ENCODE measurements at regions not wholly inside any gene's neighbourhood (a gene's known extent, or its start where the extent isn't known, plus 50 kb on each side); places are given as distances from the start of the nearest gene placed in this dataset.
"Not testable (repeated sequence)": the region's sequence is repeated elsewhere in the genome, so short reads cannot be mapped to it uniquely, and the experiment has no call there.

DNA sequence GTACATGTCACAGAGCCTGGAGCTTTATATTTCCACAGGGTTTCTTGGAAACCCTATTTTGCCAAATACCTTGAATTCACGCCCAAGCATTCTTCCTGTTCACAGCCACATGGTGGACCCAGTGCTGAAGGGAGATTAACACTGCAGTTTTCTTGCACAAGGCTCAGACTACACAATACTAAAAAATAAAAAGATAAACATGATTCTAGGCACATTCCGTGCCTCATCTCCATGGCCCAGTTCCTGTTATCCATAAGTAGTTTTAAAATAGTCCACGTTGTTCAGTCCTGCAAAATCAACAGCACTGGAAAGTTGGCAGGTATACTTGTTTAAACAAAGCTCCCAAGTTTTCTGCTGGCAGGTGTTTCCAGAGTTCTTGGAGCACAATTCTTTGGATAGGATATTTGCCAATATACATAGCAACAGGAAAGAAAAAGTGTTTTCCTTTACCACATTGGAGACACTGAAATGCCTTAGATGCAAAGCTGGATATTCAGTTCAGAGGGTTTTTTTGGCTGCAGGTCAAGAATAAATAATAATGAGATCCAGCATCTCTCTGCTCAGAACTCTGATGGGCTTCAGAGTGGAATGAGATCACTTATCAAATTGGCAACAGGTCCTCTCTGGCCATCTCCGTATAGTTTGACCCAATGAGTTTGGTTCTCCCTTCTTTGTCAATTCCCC lies 88.1 kb upstream of the TGFBR2 start:
- no peak for DNase-seq (ENCODE audit: low read depth in 2 of 2)

- no peak for DNase-seq (ENCODE audit: low read depth in 2 of 2)
Measured at GRCh38 chr3:30518872-30519271, 87.5 kb upstream of the TGFBR2 start.

DNA sequence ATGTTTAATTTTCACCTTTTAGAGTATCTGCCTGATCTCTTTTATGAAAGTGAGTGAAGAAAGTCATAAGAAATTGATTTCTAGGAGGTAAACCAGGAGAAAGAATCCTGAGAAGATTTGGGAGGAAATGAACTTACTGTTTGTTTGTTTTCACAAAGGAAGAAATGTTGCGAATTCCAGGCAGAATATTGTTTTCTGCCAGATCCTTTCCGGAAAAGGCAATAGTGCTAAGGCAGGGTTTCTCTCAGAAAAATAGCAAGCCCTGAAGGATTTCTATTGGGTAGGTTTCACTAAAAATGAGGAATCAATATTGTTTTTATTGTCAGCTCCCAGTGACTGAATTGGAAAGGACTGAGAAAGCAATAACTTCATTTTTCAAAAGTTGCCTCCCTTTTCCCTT lies 85.7 kb upstream of the TGFBR2 start:
- DNase-seq (ENCODE audit: low read depth in 2 of 2) = no peak

DNA sequence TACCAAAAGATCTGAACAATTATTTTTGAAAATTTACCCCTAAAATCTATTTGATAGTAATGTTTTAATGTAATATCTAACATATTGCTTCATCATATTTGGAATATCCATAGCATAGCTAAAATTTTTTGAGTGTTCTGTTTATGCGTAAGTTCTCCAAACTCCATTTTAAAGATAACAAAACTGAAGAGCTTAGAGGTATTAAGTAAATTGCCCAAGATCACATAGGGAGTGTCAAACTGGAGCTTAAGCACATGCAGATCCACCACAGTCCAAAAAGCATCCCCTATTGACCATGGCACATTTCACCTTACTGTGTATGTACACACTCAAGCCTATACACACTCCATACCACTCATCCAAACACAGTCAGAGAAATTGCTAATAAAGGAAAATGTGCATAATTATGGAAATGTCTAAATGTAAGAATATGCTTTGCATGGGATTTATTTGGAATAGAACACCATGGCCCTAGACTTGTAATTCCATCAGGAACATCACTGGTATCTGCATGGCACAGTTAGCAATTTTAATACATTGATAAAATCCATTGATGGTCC lies 85.2 kb upstream of the TGFBR2 start:
- no peak for DNase-seq (ENCODE audit: low read depth in 2 of 2)

DNA sequence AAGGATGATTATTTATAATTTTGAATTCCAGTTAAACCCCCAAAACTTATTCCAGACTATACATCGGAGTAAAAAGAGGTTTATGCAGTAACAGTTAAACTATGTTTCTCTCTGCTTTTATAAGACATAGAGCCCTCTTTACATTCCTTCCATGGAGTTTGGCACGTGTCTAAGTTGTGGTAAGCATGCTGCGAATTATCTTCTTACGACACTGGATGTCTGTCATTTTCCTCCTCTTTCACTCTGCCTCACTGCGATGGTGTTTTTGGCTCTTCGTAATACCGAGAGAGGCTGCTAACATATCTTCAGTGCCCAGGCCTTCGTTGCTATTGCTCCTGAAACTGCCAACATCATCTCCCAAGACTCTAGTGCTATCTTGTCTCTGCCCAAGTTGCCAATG lies 83.9 kb upstream of the TGFBR2 start:
- DNase-seq (ENCODE audit: low read depth in 2 of 2) = no peak

- no peak for DNase-seq (ENCODE audit: low read depth in 2 of 2)
Measured at GRCh38 chr3:30523366-30523765, 83.0 kb upstream of the TGFBR2 start.

DNA sequence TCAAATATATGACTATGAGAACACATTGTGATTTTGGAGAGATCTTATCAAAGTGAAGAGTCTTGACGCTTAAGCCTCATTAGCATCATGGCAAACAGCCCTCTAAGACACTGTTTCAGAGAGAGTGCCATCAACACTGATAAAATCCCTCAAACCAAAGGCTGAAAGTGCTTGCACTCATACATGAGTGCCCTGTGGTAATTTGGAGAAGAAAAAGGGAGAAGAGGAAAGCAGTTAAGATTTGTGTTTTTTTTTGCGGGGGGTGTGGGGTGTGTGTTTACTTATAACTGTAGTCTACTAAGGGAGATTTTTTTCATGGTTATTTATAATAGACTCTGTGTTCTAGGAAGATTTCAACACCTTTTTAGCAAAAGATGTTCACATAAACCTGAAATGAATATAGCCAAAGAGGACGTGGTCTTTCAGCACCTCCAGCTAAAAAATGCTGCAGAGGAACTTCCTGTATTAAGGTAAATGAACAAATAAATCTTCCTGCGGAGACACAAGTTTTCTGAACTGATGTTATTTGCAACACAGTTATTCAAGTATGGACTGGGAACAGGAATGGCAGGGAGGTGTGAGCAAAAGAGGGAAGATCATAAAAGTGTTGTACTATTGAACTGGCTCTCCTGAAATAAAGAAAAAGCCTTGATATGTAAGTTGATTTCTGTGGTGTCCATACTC lies 81.9 kb upstream of the TGFBR2 start:
- no peak for DNase-seq (ENCODE audit: low read depth in 2 of 2)

- DNase-seq (ENCODE audit: low read depth in 2 of 2) = no peak
Measured at GRCh38 chr3:30526031-30526430, 80.4 kb upstream of the TGFBR2 start.

DNA sequence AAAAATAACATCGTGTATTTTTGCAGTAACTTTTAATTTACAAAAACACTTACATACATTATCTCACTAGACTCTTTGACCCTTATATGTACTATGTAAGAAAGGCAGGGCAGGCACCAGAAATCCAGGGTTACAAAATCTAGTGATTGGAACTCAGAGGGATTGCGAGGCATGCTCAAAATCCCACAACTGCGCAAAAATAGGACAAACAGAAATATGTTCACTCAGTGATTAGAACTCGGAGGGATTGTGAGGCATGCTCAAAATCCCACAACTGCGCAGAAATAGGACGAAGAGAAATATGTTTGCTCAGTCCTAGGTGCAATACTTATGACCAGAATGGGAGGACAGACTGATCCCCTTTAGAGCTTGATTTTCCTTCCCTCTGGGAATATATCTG lies 79.2 kb upstream of the TGFBR2 start:
- DNase-seq (ENCODE audit: low read depth in 2 of 2) = no peak

GRCh38 chr3:30527720-30528119 lies 78.7 kb upstream of the TGFBR2 start:
- no peak for DNase-seq (ENCODE audit: low read depth in 2 of 2)

GRCh38 chr3:30530084-30530483 lies 76.3 kb upstream of the TGFBR2 start:
- DNase-seq (ENCODE audit: low read depth in 2 of 2) = no peak

- no peak for DNase-seq (ENCODE audit: low read depth in 2 of 2)
Measured at GRCh38 chr3:30531017-30531570, 75.3 kb upstream of the TGFBR2 start.

GRCh38 chr3:30535525-30535924 lies 70.9 kb upstream of the TGFBR2 start:
- DNase-seq (ENCODE audit: low read depth in 2 of 2) = no peak

DNA sequence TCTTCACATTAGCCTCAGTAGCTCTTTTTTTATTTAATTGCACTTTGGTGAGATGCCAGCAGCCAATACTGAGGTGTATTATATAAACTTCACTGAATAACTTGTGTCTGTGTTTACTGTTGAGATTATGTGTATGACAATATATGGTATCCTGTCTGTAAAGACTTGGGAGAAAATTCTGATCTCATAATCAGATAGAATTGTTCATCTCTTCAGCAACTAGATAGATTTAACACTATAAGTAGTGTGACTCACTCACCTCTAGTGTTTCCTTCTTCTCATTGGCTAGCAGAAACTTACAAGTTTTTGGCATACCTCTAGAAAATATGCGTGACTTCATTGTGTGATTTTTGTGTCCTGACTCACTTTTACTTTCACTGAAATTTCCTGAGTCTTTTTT lies 67.6 kb upstream of the TGFBR2 start:
- peak; percentile 87 for DNase-seq (ENCODE audit: low read depth in 2 of 2)

DNA sequence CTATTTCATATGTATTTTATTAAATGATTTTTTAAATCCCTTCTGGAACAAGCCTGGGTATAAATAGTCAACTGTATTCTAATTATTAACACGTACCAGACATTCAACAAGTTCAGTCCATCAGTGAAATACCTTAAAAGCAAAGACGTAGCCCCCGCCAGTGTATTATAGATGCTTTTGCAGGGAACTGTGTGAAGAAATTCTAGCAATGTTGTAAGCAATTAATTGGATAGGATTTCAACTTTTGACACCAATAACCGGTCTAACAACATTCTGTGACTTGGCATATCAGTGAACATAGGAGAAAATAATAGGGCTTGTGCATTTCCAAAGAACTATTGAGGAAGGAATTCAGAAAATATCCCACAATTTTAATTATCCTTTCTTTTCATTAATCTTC lies 67.2 kb upstream of the TGFBR2 start:
- DNase-seq (ENCODE audit: low read depth in 2 of 2) = no peak

GRCh38 chr3:30539772-30540171 lies 66.6 kb upstream of the TGFBR2 start:
- no peak for DNase-seq (ENCODE audit: low read depth in 2 of 2)

- DNase-seq (ENCODE audit: low read depth in 2 of 2) = not testable (repeated sequence)
Measured at GRCh38 chr3:30541156-30541555, 65.2 kb upstream of the TGFBR2 start.

DNA sequence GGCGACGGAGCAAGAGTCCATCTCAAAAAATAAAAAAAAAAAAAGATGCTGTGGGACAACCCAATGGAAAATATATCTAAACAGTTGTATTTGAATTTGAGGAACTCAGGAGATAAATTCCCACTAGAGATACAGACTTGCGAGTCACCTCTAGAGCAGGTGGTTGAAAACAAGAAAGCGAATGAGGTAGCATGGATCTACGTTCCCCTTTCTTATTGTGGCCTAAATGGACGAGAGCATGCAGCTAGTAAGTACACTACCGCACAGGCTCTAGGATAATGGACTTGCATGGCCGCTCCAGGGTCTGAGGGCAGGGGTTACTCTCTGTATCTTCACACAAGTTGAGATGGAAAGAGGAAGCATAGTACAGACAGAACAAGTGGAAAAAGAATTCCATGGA lies 63.5 kb upstream of the TGFBR2 start:
- DNase-seq (ENCODE audit: low read depth in 2 of 2) = no peak

DNA sequence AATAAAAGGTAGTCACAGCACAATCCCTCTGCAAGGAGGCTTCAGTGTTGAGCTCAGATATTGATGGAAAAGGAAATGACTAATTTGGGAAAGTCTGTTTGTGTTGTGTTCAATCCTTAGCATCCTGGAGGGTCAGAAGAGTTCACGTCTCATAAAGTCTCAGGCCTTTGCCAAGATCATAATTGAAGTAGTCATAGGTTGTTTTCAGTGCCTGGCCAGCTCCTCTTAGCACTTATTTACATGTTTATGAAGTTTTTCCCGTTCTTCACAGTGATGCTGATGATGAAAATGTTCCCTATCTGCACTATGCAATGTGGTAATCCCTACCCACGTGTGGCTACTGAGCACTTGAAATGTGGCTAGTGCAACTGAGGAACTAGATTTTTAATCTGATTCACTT lies 61.6 kb upstream of the TGFBR2 start:
- DNase-seq (ENCODE audit: low read depth in 2 of 2) = peak; percentile 31 to 44

DNA sequence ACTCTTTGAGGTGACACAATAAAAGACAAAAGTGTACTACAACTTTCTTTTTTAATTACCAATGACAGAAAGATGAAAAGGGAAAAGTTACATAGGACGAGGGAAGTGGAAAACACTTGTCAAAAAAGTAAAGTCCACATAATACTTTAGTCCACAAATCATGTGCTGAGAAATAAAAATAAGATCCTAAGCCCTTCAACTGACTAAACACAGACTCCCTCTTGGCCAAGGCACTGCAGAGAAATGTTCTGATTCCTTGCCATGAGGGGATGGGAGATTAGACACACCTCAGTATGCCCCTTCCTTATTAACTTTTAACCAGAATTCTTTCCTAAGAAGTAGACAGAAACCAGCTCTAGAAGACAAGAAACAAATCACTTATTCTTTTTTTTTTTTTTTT lies 59.5 kb upstream of the TGFBR2 start:
- DNase-seq (ENCODE audit: low read depth in 2 of 2) = no peak

- DNase-seq (ENCODE audit: low read depth in 2 of 2) = no peak
Measured at GRCh38 chr3:30547716-30548115, 58.7 kb upstream of the TGFBR2 start.

- no peak for DNase-seq (ENCODE audit: low read depth in 2 of 2)
Measured at GRCh38 chr3:30548600-30548999, 57.8 kb upstream of the TGFBR2 start.

GRCh38 chr3:30549600-30549999 lies 56.8 kb upstream of the TGFBR2 start:
- DNase-seq (ENCODE audit: low read depth in 2 of 2) = no peak
